GM18867 (cell line): ENCODE measurements at regions not wholly inside any gene's neighbourhood (a gene's known extent, or its start where the extent isn't known, plus 50 kb on each side); places are given as distances from the start of the nearest gene placed in this dataset.
A peak's percentile ranks its signal among the peaks of the same experiment; 100 is the strongest.

Experiments
- ATAC-seq: cut with Tn5 transposase; IDR thresholded peaks from one replicate; pipeline ENCODE4 v1.9.1; 2021; ENCODE audit warnings: mild to moderate bottlenecking, moderate library complexity; ENCODE audit not compliant: unreplicated experiment

DNA sequence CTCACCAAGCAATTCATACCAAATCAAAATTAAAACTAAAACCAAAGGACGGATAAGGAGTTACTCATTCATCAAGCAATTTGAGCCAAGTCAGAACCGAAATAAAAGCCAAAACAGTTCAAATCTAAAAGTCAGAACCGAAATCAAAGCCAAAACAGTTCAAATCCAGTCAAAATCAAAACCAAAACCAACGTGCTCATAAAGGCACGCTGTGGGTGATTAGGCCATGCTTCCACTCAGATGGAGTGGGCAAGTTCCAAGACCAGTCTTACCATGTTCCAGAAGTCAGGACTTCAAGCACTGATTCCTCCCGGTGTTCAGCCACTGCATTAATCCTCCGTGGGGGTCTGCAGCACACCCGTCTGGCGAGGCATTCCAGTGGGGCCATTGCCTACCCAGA lies 409.3 kb downstream of the TGFB2 start:
- ATAC-seq = no peak

DNA sequence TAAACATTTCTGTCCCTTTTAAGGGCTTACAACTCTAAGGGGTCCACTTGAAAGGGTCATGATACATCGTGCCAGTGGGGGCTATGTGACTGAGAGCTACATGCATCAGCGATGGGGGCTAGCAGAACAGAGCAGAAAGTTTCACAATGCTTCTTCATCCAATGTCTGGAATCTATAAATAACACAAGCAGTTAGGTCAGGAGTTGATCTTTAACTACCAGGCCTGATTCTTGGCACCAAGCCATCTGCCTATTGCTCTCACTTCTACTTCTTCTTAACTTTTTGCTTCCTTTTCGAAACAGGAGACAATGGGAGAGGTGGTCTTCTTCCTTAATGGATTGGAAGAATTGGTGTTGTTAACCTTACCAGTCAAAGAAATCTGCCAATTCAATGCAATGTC lies 410.0 kb downstream of the TGFB2 start:
- no peak for ATAC-seq

DNA sequence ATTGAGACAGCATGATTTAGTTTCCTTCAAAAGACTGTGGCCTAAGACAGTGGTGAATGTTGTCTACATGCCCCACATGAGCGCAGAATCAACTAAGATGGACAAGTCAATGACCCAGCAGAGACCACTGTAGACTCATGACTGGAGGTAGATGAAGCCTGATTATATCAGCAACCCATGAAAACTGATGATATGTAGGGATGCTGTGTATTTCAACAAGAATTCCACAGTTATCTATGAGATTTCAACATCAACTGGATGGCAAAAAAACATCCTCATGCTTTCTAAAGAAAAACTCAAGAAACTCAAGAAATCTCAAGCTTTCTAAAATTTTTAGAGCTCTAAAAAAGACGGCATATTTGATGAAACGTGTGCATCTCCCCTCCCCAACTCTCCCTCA lies 413.9 kb upstream of the LYPLAL1 start:
- ATAC-seq = no peak

DNA sequence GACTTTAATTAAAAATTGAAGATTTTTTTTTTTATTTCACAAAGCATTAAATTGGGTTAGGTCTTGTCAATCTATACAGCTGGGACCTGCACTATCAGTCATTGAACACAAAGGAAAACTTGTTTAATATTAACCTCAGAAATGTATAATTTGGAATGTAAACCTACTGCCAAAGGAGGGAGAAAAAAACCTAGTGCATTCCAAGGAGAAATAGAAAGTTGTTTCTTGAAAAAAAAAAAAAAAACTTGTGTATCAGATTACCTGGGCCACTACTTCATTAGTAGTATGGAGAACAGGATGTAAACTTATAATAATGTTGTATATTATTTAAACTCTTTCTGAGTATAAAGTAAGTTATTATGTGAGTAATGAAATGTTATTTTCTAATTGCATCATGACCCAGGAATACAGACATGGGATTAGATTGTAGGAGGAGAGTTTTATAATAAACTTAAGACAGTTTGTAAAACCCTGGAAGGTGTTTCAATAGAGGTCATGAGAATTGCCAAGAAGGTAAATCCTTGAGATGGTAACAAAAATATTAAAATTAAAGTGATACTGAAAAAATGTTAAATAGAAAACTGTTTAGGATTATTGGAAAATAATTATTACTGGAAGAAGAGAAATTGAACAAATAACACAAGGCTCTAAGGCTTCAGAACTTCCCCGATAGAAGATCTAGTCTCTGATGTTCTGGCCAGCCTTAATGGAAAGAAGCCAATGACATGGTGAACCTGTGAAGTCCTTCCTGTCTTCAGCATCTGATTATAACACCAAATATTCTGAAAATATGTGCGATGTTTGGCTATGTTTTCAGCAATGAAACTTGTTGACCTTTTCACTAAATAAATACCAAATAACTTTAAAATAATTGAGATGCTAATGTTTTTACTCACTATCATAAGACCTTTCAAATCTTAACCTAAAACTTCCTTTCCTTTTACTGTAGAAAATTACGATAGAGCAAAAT lies 412.8 kb upstream of the LYPLAL1 start:
- no peak for ATAC-seq

DNA sequence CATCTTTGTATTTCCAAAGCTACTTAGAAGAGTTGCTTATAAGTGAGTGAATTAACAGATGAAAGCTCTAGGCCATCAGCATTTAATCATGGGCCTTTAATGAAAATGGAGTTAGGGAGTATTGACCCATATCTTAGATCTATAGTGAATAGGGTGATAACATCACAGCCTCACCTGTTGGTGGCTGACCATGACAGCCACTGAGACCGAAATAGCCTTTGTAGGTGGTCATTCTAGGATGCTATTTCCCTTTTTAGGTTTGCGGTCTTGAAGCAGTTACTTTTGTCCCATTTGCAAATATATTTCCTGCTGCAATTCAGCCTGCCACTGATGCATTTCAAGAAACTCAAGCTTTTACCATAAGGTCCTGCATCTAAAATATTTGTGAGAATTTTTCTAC lies 410.1 kb upstream of the LYPLAL1 start:
- peak; percentile 61 for ATAC-seq

DNA sequence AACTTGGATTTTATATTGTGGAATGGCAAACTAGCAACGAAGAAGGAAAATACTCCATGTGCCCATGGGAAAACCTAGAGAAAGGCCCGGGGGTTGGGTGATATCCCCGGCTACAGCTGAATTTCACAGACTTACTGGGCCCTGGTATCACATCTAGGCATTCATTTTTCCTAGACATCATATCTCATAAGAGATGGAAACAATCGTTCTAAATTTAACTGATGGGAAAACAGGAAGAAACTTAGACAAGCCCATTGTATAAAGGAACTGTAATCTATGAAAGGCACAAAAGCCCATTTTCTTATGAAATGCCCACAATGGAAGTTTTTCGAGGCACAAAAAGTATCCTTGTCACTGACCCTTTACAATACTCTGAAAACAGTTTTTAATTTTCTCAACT lies 407.9 kb upstream of the LYPLAL1 start:
- no peak for ATAC-seq

DNA sequence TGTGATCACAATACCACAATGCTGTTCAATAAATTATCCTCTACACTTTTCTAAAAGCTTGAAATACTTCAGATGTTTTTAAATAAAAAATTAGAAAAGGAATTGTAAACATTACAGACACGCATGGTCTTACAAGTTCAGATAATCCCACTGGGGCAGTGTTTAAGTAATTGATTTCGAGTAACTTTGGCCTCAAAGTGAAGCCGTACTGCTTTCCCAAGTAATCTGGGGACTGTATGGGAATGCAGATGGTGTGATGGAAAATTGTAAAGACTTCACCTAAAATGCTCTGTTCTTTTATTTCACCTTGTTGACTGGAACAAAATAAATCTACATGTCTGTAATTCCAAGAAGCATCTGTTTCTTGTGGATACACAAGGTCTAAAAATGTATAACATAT lies 401.7 kb upstream of the LYPLAL1 start:
- no peak for ATAC-seq

DNA sequence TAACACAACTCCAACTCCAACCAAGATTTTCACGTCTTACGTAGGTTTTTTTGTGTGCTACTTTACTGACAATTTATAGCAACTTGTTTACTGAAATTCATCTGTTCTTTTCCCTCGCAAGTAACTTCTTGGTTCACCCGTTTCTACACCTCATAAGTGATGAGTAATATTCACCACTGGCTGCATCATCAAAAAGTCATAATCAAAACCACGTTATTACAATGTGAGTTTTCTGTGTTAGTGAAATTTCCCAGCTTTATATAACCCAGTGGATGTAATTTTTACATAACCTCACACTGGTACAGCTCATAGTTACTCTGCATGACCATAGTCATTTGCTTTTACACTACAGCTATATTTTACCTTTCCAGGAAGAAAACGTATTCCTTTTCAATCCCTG lies 401.1 kb upstream of the LYPLAL1 start:
- no peak for ATAC-seq

DNA sequence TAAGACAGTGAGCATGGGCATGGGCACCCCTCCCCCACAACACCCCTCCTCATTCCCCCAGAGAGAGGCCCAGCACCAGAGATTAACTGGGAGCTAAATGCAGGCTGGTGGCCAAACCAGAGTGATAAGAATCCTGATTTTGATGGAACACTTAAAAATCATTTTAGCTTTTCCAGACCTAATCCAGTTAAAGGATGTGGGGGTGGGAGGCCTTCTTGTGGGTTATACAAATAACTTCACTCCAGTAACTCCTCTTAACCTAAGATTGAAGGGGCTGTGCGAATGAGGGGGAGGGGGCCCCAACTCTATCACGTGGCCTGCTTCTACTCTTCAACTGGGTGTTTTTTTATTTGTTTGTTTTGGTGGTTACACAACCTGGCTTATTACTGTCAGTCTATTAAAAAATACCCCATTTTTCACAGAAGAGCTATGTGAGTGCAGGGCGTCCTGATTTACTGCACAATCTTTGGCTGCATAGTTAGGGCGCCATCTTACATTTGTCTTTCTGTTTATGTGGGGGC lies 398.1 kb upstream of the LYPLAL1 start:
- ATAC-seq = no peak

DNA sequence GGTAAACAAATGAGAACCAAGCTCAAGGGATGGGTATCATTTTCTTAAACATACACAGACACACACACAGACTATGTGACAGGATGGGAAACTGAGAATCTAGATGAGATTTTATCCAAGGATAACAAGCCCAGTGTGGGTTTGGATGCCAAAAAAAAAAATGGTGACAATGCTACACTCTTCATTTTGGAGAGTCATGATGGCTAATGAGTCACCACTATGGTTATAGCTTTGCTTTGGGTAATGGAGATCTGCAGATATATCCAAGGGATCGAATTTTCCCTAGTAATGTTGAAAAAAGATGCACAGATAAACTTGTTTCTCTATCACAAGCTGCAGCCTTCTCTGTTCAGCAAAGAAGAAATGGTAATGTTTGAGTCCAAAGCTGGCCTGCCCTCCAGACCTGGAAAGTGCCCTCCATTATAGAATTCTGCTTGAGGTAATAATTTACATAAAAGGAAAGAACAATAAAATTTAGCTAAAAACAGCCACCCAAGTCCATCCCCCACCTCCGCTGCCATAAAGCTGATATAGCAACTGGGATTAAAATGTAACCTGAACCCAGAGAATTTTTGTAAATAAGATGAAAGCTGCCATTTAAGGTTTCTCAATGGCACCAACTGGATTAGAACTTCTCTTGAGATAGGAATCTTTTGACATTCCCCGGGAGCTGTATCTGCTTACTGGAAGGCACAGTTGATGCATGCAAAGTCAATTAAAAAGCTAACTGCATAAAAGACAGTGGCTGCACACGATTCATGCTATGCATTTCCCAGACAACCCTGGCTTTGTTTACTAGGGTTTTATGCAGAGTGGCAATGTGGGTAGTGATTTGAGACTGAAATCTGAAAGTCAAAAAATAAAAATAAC lies 395.2 kb upstream of the LYPLAL1 start:
- no peak for ATAC-seq

DNA sequence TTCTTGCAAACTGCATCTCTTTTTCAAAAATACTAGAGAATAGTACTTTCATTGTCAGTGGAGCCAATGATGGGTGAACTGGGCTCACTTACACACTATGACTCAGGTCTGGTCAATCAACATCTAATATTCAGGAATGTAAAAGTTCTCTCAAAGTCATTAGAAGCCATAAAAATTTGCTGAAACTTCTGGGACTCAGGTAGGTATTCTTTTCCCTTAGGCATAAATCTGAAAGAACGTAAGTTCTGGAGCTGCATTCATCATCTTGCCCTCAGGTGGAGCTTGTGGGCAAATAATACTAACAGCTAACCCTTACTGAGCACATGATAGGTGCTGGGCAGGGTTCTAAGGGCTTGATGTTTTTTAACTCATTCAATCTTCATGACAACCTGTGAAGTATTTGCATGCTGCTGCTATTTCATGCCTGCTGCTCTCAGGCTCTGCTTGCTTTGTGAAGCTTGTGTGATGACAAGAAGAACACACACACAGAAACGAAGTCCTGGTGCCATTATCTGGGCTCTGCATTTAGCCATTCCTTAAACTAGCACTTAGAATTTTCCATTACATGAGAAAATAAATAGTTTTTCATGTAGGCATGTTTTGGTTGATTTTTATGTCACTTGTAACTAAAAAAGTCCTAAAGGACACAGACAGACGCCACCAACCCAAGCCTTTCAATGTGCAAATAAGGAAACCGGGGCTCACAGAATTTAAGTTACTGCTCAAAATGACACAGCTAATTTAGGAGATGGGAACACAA lies 394.2 kb upstream of the LYPLAL1 start:
- ATAC-seq = peak; percentile 58

DNA sequence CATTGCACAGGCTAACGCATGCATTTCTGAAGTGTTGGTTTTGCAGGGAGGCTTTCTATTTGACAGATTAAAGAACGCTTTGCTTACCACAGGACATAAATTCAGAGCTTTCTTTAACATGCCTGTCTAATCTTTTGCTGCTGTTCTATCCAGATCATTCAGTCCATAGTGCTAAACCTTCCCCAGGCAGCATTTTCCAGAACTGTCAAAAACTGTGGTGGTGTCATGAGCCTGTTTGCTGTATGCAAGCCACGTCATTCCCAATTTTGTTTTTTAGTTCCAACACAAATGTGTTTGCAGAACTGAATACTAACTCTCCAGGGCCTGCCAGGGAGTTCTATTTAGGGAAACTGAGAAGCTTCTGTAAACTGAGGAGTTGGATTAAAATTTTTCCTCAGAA lies 390.5 kb upstream of the LYPLAL1 start:
- no peak for ATAC-seq

DNA sequence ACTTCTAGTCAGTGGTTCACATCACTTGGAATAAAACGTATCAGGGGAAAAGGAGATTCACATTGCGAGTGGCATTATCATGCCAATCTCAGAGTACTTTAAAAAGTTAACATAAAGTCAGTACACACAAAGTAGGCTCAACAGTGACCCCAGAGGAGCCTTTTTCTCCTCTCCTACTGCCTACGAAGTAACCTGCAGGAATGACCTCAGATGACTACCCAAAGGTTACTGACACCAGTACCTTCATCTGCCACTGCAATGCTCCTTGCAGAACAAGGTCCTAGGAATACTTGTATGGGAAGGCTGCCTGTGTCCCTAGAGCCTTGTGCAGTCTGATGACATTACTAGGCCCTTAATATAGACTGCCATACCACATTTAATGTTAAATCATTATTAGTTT lies 389.8 kb upstream of the LYPLAL1 start:
- ATAC-seq = no peak

DNA sequence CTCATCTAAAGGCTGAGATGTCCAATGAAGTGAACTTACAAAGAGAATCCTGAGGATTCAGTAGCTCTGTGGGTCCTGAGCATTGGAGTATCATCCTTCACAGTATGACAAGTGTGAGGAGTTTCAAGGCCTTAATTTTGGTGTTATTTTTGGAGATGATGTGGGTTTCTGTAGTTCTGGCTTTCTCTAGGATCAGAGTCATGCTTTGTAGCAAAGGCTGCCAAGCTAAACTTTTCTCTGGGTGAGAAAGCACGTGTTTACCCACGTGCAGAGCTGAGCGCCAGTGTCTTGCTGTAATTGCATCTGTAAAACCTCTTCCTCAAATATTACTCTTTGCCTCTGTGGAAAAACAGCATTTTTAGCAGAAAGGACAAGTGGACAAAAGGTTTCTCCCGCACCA lies 387.8 kb upstream of the LYPLAL1 start:
- ATAC-seq = no peak

DNA sequence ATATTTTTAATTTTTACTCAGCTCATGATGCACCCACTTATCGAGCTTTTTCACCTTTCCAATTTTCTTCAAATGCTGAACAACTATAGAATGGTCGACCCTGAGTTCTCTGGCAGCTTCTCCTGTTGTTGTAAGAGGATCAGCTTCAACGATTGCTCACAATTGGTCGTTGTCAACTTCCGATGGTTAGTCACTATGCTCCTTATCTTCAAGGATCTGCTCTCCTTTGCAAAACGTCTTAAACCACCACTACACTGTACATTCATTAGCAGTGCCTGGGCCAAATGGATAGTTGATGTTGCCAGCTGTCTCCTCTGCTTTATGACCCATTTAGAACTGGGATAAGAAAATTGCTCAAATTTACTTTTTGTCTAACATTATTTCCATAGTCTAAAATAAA lies 385.9 kb upstream of the LYPLAL1 start:
- ATAC-seq = no peak

DNA sequence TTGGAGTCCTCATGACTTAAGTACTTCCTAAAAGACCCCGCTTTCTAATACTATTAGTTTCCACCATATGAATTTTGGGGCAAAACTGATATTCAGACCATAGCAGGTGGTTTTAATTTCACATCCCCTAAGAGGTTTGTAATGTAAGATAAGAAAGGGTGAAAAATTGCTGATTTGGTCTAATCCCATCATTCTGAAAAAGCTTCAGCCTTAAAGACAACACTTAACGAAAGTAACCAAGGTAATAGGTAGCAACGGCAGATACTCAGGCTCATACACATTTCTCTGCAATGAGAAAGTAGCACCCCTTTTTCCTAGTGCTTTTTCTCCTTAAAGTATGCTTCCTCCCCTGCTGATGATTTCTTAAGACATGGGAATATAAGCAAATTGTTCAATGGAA lies 376.9 kb upstream of the LYPLAL1 start:
- ATAC-seq = no peak

DNA sequence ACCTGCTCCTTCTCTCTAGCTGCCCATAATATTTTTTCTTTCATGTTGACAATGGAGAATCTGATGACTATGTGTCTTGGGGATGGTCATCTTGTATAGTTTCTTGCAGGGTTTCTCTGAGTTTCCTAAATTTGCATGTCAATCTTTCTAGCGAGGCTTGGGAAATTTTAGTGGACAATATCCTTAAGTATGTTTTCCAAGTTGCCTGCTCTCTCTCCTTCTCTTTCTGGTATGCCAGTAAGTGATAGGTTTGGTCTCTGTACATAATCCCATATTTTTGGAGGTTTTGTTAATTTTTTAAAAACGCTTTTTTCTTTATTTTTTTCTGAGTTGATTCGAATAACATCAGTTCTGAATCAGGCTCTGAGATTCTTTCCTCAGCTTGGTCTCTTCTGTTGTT lies 370.9 kb upstream of the LYPLAL1 start:
- ATAC-seq = no peak

DNA sequence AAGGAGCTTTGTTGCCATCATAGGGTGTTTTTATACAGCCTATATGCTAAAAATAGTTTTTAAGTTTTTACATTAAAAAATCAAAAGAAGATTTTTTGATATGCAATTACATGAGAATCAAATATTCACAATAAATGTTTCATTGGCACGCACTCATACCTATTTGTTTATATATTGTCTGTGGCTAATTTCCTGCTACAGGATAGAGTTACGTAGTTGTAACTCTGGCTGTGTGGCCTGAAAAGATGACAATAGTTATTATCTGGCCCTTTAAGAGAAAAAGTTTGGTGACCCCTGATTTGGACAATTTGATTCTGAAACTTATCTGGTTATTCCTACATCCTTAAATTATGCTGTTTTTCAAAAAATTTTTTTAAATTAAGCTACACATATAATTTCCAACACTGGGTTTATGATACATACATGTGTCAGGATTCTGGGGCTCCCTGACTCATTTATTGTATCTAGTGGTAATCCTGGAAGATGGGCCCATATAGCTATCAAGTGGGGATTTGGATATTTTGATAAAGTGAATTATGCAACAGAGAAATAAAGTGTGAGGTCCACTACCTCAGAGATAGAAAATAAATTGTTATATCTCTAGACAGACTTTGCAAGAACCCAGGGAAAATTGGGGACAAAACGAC lies 370.2 kb upstream of the LYPLAL1 start:
- ATAC-seq = no peak

DNA sequence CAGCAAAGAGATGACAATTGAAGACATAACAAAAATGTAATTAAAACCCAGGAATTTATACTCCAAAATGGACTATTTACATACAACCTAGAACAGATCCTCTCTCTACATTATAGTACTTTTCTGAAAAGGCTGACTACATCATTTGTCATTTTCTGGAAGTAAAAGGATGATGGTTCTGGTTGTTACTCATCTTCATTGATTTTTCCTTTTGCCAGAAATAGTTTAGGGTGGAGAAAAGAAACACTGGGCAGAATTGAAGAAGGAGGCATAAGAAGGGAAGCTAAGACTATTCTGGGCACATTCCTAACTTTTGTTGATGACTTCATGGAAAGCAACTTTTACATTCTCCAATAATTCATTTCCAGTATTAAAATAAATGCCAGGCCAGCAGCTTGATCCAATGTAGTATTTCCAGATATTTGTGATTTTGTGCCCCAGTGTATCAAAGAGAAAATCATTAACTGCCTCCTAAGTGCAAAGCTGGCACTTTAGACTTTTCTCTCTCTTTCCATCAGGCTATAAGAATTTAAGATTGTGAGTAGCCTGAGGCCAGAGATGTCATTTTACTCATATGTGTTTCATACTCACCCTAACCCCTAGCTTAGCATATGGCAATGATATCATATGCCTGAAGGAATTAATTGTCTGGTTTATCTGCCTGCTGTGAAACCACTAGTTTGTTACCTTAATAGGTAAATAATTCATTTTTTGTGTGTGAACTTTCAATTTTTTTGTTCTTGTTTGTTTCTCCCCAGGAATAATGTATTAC lies 369.5 kb upstream of the LYPLAL1 start:
- ATAC-seq = no peak

DNA sequence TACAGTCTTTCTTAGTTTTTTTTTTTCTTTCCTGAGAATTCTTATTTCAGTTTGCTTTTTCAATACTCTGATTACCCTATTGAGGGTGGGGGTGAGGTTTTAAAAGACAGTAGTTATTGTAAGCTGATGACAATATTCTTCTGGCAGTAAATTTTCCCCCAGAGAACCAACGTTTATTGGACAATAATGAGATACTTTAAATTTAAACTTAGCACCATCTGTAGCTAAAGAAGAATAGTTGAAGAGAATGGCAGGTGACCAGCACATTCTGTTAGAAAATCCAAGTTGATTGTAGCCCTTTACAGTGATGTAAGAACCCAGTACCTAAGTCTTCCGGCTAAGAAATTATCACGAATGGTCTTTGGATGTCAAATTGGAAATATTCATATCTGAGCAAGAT lies 364.6 kb upstream of the LYPLAL1 start:
- ATAC-seq = no peak
